K562 (cell line): ENCODE measurements at regions not wholly inside any gene's neighbourhood (a gene's known extent, or its start where the extent isn't known, plus 50 kb on each side); places are given as distances from the start of the nearest gene placed in this dataset.
"Not testable (repeated sequence)": the region's sequence is repeated elsewhere in the genome, so short reads cannot be mapped to it uniquely, and the experiment has no call there.

Experiments
- ATAC-seq: fragments of 200-7000 bp; cut with Tn5 transposase; 3 replicates; pipeline ENCODE4 v1.9.1; 2020; ENCODE audit warnings: moderate library complexity
- BruUV-seq: library from RNA; stranded (reverse); fragments of 400-500 nt; replicated peaks from 2 replicates; lab custom pipeline; 2021; lab: Mats Ljungman, UMichigan
- CTCF ChIA-PET: fragments of 300-600 bp; formaldehyde crosslinking; extraction: SDS; loops from one replicate; lab custom pipeline; 2021; ENCODE audit warnings: low intra/inter-chr PET ratio; lab: Yijun Ruan, JAX
- POLR2A ChIA-PET: fragments of 300-600, 350-650 bp; sonication (Branson Sonifier 250); formaldehyde crosslinking; extraction: SDS; loops from one replicate; lab custom pipeline; 2021; ENCODE audit warnings: antibody characterized with exemption, inconsistent platforms; lab: Yijun Ruan, JAX
- DNase-seq, 4 experiments: peaks; one replicate each; pipeline versions ENCODE4 v3.0.0 to v3.0.0-alpha.2; 2011 to 2018; ENCODE audit warnings: low spot score in 3 of 4, mixed read lengths in 3 of 4; ENCODE audit errors: extremely low read depth in 1 of 4
- FAIRE-seq: peaks from 2 replicates; lab custom pipeline; 2011; peaks lifted over from hg19 to GRCh38; lab: Jason Lieb, UNC
- H2AFZ ChIP-seq: 2 replicates; pipeline ENCODE4 v1.6.0; 2011; ENCODE audit warnings: low read depth, low read length, control low read depth, inconsistent platforms
- H3K27ac ChIP-seq: fragments of 200-600 bp; 3 replicates; pipeline ENCODE4 v1.8.0; 2011; ENCODE audit warnings: low read depth, mild to moderate bottlenecking, control low read depth, inconsistent platforms, low read length, moderate library complexity, mixed read lengths; ENCODE audit errors: extremely low read depth
- H3K27me3 ChIP-seq, 2 experiments: fragments of 300-600 bp in 1 of 2; 2 replicates in 1 of 2; 3 replicates in 1 of 2; pipeline versions ENCODE4 v1.6.0 to v1.8.0; 2011; ENCODE audit warnings: inconsistent platforms in 2 of 2, low read length in 2 of 2, mild to moderate bottlenecking in 1 of 2, mixed read lengths in 1 of 2, moderate library complexity in 1 of 2; ENCODE audit not compliant: control insufficient read depth in 2 of 2, insufficient read depth in 2 of 2
- H3K36me3 ChIP-seq: fragments of 300-600 bp; 3 replicates; pipeline ENCODE4 v1.8.0; 2011; ENCODE audit warnings: mild to moderate bottlenecking, low read length, inconsistent platforms; ENCODE audit not compliant: control insufficient read depth, insufficient read depth
- H3K4me1 ChIP-seq, 2 experiments: fragments of 200-600 bp in 1 of 2; replicated peaks in 1 of 2; 2 replicates in 1 of 2; 3 replicates in 1 of 2; pipeline versions ENCODE4 v1.5.1 to v1.8.0; 2011; ENCODE audit warnings: inconsistent platforms in 2 of 2, low read length in 2 of 2, mild to moderate bottlenecking in 1 of 2, mixed read lengths in 1 of 2, moderate library complexity in 1 of 2; ENCODE audit not compliant: control insufficient read depth in 2 of 2, insufficient read depth in 2 of 2
- H3K4me2 ChIP-seq: 2 replicates; pipeline ENCODE4 v1.6.1; 2011; ENCODE audit warnings: low read length, control low read depth, inconsistent platforms, mixed read lengths; ENCODE audit not compliant: insufficient read depth
- H3K4me3 ChIP-seq: fragments of 200-600 bp; sonication (generic), shearing (Covaris generic); 2 replicates; pipeline ENCODE4 v1.5.1; 2016; ENCODE audit warnings: control low read depth, inconsistent platforms
- H3K79me2 ChIP-seq: fragments of 200-600 bp; 3 replicates; pipeline ENCODE4 v1.8.0; 2011; ENCODE audit warnings: low read length, inconsistent platforms; ENCODE audit not compliant: control insufficient read depth, insufficient read depth
- H3K9ac ChIP-seq, 2 experiments: 2 replicates each; pipeline versions ENCODE4 v1.6.0 to v1.6.1; 2011; ENCODE audit warnings: low read depth in 2 of 2, low read length in 2 of 2, control low read depth in 1 of 2, inconsistent platforms in 1 of 2, mild to moderate bottlenecking in 1 of 2, mixed read lengths in 1 of 2; ENCODE audit not compliant: insufficient read depth in 1 of 2
- H3K9me1 ChIP-seq: one replicate; pipeline ENCODE4 v1.6.0; 2011; ENCODE audit warnings: inconsistent platforms, mild to moderate bottlenecking, low read length, moderate library complexity; ENCODE audit not compliant: control insufficient read depth, insufficient read depth
- H3K9me3 ChIP-seq: replicated peaks from 2 replicates; pipeline ENCODE4 v1.5.1; 2011; ENCODE audit warnings: low read depth, low read length, inconsistent platforms; ENCODE audit not compliant: control insufficient read depth, insufficient read depth
- H4K20me1 ChIP-seq: replicated peaks from 2 replicates; pipeline ENCODE4 v1.6.1; 2011; ENCODE audit warnings: low read length, inconsistent platforms, mixed read lengths; ENCODE audit not compliant: control insufficient read depth, insufficient read depth
- WGBS: fragments of 100-300 bp; shearing (Covaris generic); methylation state at CpG from one replicate; pipeline ENCODE4 v1.1.6; 2016; ENCODE audit warnings: low coverage, mixed read lengths; ENCODE audit not compliant: insufficient coverage; ENCODE audit errors: missing lambda C conversion rate; 5-methylcytosine and 5-hydroxymethylcytosine counted together
- in situ Hi-C: fragments of 300-500 bp; cut with MboI; formaldehyde crosslinking; loops from 4 replicates; pipeline ENCODE4 v1.15.0; 2018; ENCODE audit warnings: inconsistent platforms, mixed read lengths
- intact Hi-C: fragments of 100-400 bp; cut with micrococcal nuclease; formaldehyde crosslinking; loops from 2 replicates; pipeline ENCODE4 v1.14.2; 2022

GRCh38 chr14:105764254-105764901 is 238.0 kb downstream of the TMEM121 start:
- H3K9me3 ChIP-seq, H3K4me1 ChIP-seq, FAIRE-seq, H3K27ac ChIP-seq, H3K79me2 ChIP-seq, H3K4me2 ChIP-seq, H3K27me3 ChIP-seq, H3K9me1 ChIP-seq, DNase-seq, H2AFZ ChIP-seq, H3K36me3 ChIP-seq, BruUV-seq, H3K4me3 ChIP-seq, in situ Hi-C loops, intact Hi-C loops, H4K20me1 ChIP-seq, POLR2A ChIA-PET, H3K9ac ChIP-seq, CTCF ChIA-PET, ATAC-seq: not testable (repeated sequence)
- WGBS: 2% methylated on average over 11 of the region's 35 CpGs

- H3K27ac ChIP-seq, DNase-seq, ATAC-seq, H3K9me1 ChIP-seq, POLR2A ChIA-PET, H2AFZ ChIP-seq, in situ Hi-C loops, H3K4me3 ChIP-seq, H3K79me2 ChIP-seq, CTCF ChIA-PET, H3K36me3 ChIP-seq, H3K9me3 ChIP-seq, H3K4me1 ChIP-seq, H3K9ac ChIP-seq, BruUV-seq, FAIRE-seq, H3K27me3 ChIP-seq, intact Hi-C loops, H3K4me2 ChIP-seq, H4K20me1 ChIP-seq: not testable (repeated sequence)
- WGBS: 0% methylated on average over 9 of the region's 23 CpGs
These were observed 238.9 kb downstream of the TMEM121 start for GRCh38 chr14:105765072-105765825.
